ENCODE measurements at regions not wholly inside any gene's neighbourhood (a gene's known extent, or its start where the extent isn't known, plus 50 kb on each side); places are given as distances from the start of the nearest gene placed in this dataset.
A peak's percentile ranks its signal among the peaks of the same experiment; 100 is the strongest.

DNA sequence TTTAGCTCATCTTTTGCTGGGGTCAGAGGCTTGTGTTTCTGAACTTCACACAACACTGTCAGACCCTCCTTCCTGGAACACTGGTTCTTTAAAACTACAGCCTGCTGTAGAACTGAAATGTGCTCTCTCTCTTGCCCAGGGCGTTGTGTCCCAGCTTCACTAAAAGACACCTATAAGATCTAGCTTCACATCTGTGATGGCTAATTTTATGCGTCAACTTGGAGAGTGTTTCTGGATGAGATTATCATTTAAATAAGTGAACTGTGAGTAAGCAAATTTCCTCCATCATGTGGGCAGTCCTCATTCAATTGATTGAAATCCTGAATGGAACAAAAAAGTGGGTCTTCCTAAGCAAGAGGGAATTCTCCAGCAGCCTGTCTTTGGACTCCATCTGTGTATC, 140.3 kb downstream of the OSR1 start:
- DNase-seq (ENCODE audit: low read depth, low spot score), result no peak
- TF ChIP-seq, protein P1, sequence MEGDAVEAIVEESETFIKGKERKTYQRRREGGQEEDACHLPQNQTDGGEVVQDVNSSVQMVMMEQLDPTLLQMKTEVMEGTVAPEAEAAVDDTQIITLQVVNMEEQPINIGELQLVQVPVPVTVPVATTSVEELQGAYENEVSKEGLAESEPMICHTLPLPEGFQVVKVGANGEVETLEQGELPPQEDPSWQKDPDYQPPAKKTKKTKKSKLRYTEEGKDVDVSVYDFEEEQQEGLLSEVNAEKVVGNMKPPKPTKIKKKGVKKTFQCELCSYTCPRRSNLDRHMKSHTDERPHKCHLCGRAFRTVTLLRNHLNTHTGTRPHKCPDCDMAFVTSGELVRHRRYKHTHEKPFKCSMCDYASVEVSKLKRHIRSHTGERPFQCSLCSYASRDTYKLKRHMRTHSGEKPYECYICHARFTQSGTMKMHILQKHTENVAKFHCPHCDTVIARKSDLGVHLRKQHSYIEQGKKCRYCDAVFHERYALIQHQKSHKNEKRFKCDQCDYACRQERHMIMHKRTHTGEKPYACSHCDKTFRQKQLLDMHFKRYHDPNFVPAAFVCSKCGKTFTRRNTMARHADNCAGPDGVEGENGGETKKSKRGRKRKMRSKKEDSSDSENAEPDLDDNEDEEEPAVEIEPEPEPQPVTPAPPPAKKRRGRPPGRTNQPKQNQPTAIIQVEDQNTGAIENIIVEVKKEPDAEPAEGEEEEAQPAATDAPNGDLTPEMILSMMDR (IDR thresholded peaks at IDR 0.05; ENCODE audit: insufficient read depth, low read length, missing control alignments), result no peak
- CTCF ChIA-PET, result interaction anchor here (0.8 to 1.2 kb wide), 2 partner anchors 175 to 698 kb away, joined by 3 to 4 read pairs; no protein-coding TSS in a partner anchor
- POLR2A ChIA-PET, result no interaction called here
- no peak overlapping the region for H3K4me3 ChIP-seq (ENCODE audit: low read depth, low read length)

DNA sequence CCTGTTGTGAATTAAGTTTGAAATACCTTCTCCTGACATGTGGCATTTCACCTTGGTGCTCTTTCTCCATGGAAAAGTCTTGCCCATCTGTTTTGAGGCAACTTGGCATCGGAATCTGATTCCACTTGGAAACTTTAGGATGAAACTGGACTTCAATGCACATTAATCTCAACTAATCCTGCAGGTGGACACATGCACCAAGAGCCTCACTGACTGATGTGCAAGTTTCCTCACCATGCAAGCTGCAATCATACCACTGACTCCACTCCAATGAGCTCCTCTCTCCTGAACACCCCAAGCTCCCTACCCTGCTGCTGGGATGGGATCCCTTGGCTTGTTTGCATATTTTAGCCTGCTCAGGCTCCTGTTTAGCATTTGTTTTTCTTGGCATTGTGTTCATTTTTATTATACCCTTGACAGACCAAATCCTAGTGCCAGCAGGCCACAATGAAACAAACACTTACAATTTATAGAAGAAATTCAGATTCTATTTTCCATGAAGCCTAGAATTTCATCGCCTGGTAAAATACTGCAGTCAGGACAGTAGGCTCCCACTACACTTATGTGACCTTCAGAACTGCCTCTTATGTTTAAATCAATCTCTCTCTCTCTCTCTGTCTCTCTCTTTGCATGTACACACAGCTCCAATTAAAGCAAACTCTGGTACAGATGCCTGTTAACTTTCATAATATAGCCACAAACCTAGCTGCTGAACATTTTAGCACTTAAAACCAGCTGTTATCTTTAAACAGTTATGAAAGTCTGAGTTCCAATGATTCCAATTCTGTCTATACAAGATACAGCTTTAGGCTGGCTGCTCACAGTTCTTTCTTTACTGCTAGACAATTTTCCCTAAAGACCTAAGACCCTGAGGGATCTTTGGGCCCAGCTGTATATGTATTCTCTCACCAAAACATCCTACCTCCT, 141.5 kb downstream of the OSR1 start:
- peak; percentile 29 for DNase-seq (ENCODE audit: low read depth, low spot score)
- TF ChIP-seq, protein P1 (IDR thresholded peaks at IDR 0.05; ENCODE audit: insufficient read depth, low read length, missing control alignments), result no peak
- ChIA-PET CTCF (interaction anchor here (1.8 kb wide), 1 partner anchor 10 kb away, joined by 4 read pairs; no protein-coding TSS in a partner anchor), POLR2A (no interaction called here)
- H3K4me3 ChIP-seq (ENCODE audit: low read depth, low read length), result no peak overlapping the region

DNA sequence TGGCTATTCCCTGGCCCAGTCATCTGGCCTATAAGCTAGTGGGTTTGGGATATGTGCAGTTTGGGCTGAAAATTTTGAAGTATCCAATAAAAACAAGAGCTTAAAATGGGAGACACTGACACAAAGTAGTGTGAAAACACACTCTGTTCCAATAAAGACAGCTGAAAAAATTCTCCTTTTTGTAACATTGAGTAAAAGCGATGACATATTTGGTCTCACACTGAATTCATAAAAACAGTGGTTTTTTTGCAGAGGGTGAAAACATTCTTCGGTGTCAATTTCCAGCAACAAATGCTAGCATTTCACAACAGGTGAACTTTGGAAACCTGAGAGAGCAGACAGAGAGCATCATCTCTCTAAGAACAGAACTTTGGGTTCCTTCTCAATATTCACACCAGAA, 142.2 kb downstream of the OSR1 start:
- CTCF ChIA-PET, result interaction anchor here (1.8 kb wide), 1 partner anchor 9 kb away, joined by 4 read pairs; no protein-coding TSS in a partner anchor
- POLR2A ChIA-PET, result no interaction called here
- H3K4me3 ChIP-seq (ENCODE audit: low read depth, low read length), result no peak overlapping the region
- TF ChIP-seq, protein P1 (IDR thresholded peaks at IDR 0.05; ENCODE audit: insufficient read depth, low read length, missing control alignments), result no peak
- DNase-seq (ENCODE audit: low read depth, low spot score), result no peak

DNA sequence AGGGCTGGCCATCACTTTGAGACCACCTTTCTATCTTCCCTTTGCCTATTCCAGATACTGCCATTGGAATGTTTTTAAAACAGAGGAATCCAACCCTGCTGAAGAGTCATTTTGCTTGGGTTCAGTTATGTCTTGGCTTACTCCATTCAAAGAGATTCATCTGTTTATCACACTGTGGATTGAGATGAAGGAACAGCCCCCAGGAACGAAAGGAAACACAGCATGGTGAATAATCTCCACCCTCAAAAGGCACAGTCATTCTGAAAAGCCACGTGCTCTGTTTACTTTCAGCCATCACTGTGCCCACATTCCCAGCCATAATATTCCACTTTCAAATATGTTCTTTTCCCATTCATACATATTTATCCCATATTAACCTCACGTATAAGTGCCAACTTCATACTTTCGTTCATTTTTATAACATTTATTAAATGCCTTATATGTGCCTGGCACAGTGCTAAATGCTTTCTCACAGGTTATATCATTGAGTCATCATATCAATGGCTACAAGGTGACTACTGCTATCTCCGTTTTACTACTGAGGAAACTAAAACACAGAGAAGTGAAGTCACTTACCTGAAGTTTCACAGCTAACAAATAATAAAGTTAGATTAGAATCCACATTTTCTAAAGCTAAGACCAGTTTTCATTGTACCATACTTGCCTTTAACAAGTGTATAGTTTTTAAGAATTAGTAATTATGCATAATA, 143.6 kb downstream of the OSR1 start:
- POLR2A ChIA-PET, result no interaction called here
- H3K4me3 ChIP-seq (ENCODE audit: low read depth, low read length), result no peak overlapping the region
- no peak for DNase-seq (ENCODE audit: low read depth, low spot score)
- CTCF ChIA-PET, result no interaction called here
- TF ChIP-seq, protein P1 (IDR thresholded peaks at IDR 0.05; ENCODE audit: insufficient read depth, low read length, missing control alignments), result no peak

DNA sequence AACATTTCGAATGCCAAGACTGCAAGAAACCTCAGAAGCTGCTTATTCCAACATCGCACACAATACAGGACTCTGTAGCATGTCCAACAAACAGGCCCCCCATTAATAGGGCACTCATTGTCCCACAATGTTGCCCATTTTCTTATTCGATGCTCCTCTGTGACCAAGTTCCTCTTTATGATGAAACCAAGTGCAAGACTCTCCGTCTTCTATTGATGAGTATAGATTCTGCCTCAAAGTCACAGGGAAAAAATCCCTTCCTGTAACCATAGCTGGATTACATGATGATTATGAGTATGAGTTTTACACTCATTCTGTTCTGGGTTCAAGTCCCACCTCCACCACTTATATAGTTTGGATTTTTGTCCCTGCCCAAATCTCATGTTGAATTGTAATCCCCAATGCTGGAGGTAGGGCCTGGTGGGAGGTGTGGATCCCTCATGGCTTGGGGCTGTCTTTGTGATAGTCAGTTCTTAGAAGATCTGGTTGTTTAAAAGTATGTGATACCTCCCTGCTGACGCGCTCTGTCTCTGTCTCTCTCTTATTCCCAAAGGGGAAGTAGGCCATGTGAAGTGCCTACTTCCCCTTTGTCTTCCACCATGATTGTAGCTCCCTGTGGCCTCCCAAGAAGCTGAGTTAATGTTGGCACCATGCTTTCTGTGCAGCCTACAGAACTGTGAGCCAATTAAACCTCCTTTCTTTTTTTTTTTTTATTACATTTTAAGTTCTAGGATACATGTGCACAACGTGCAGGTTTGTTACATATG, 148.7 kb downstream of the OSR1 start:
- CTCF ChIA-PET, result interaction anchor here (1.1 kb wide), 1 partner anchor 104 kb away, joined by 3 read pairs; no protein-coding TSS in a partner anchor
- H3K4me3 ChIP-seq (ENCODE audit: low read depth, low read length), result no peak overlapping the region
- TF ChIP-seq, protein P1 (IDR thresholded peaks at IDR 0.05; ENCODE audit: insufficient read depth, low read length, missing control alignments), result no peak
- DNase-seq (ENCODE audit: low read depth, low spot score), result no peak
- POLR2A ChIA-PET, result no interaction called here
